Parathyroid adenoma (tissue), 2 donors: ENCODE measurements at regions not wholly inside any gene's neighbourhood (a gene's known extent, or its start where the extent isn't known, plus 50 kb on each side); places are given as distances from the start of the nearest gene placed in this dataset.

Experiments
- H2AFZ ChIP-seq: fragments of 300-600 bp; sonication (generic); one replicate; pipeline ENCODE4 v1.7.0; 2017; ENCODE audit warnings: antibody characterized with exemption, mild to moderate bottlenecking
- H3K27ac ChIP-seq: fragments of 300-600 bp; sonication (generic); one replicate; pipeline ENCODE4 v1.7.0; 2017
- H3K27me3 ChIP-seq: fragments of 300-600 bp; sonication (generic); one replicate; pipeline ENCODE4 v1.7.0; 2017; ENCODE audit warnings: low read length; ENCODE audit not compliant: control insufficient read depth, insufficient read depth
- H3K36me3 ChIP-seq: fragments of 300-600 bp; sonication (generic); one replicate; pipeline ENCODE4 v1.7.0; 2017; ENCODE audit warnings: low read length; ENCODE audit not compliant: control insufficient read depth, insufficient read depth
- H3K4me1 ChIP-seq: fragments of 300-600 bp; sonication (generic); one replicate; pipeline ENCODE4 v1.7.0; 2017; ENCODE audit warnings: control low read depth
- H3K4me2 ChIP-seq: fragments of 300-600 bp; sonication (generic); one replicate; pipeline ENCODE4 v1.7.0; 2017; ENCODE audit warnings: low read length
- H3K4me3 ChIP-seq: fragments of 300-600 bp; sonication (generic); one replicate; pipeline ENCODE4 v1.7.0; 2017; ENCODE audit warnings: low read depth, low read length
- H3K79me2 ChIP-seq: fragments of 300-600 bp; sonication (generic); one replicate; pipeline ENCODE4 v1.7.0; 2017; ENCODE audit warnings: control low read depth
- H3K9ac ChIP-seq: fragments of 300-600 bp; sonication (generic); one replicate; pipeline ENCODE4 v1.7.0; 2017; ENCODE audit warnings: mild to moderate bottlenecking
- H3K9me3 ChIP-seq: fragments of 300-600 bp; sonication (generic); one replicate; pipeline ENCODE4 v1.7.0; 2017; ENCODE audit warnings: low read length; ENCODE audit not compliant: control insufficient read depth
- CTCF ChIP-seq: fragments of 300-600 bp; sonication (generic); IDR thresholded peaks from one replicate; pipeline ENCODE4 v1.7.0; 2017; ENCODE audit warnings: antibody characterized with exemption, mild to moderate bottlenecking
- donor health status: primary hyperparathyroidism.

GRCh38 chr3:66796343-66796742 is 201.8 kb upstream of the KBTBD8 start:
- Histone ChIP-seq H3K4me1 (no peaks in the 10 kb centered on the region), H3K9me3 (no peaks in the 10 kb centered on the region), H3K36me3 (no peaks in the 10 kb centered on the region), H2AFZ (no peak overlapping the region), H3K4me3 (no peak overlapping the region), H3K27me3 (no peaks in the 10 kb centered on the region), H3K9ac (no peak overlapping the region), H3K4me2 (no peak overlapping the region), H3K27ac (no peak overlapping the region), H3K79me2 (no peaks in the 10 kb centered on the region)
- TF ChIP-seq CTCF, result no peak

- Histone ChIP-seq H3K4me1 (no peaks in the 10 kb centered on the region), H2AFZ (no peak overlapping the region), H3K36me3 (no peaks in the 10 kb centered on the region), H3K4me2 (no peak overlapping the region), H3K9ac (no peak overlapping the region), H3K27ac (no peak overlapping the region), H3K79me2 (no peaks in the 10 kb centered on the region), H3K27me3 (no peaks in the 10 kb centered on the region), H3K4me3 (no peak overlapping the region), H3K9me3 (no peaks in the 10 kb centered on the region)
- no peak for TF ChIP-seq CTCF
Measured at GRCh38 chr3:66797889-66798560, 200.1 kb upstream of the KBTBD8 start.

GRCh38 chr3:66800941-66801545 is 197.1 kb upstream of the KBTBD8 start:
- no peak overlapping the region for H3K4me3 ChIP-seq

GRCh38 chr3:66803206-66803605 is 194.9 kb upstream of the KBTBD8 start:
- Histone ChIP-seq H3K27me3 (no peaks in the 10 kb centered on the region), H3K4me3 (no peak overlapping the region), H2AFZ (no peak overlapping the region), H3K9ac (no peak overlapping the region), H3K27ac (no peak overlapping the region), H3K79me2 (no peaks in the 10 kb centered on the region), H3K36me3 (no peaks in the 10 kb centered on the region), H3K4me2 (no peak overlapping the region), H3K4me1 (no peaks in the 10 kb centered on the region), H3K9me3 (no peaks in the 10 kb centered on the region)
- TF ChIP-seq CTCF, result no peak

More at GRCh38 chr3:66800941-66801545, 197.1 kb upstream of the KBTBD8 start:
- Histone ChIP-seq H2AFZ (no peak overlapping the region), H3K27me3 (no peaks in the 10 kb centered on the region), H3K4me1 (no peaks in the 10 kb centered on the region), H3K27ac (no peak overlapping the region), H3K36me3 (no peaks in the 10 kb centered on the region), H3K9me3 (no peaks in the 10 kb centered on the region), H3K4me2 (no peak overlapping the region), H3K79me2 (no peaks in the 10 kb centered on the region), H3K9ac (no peak overlapping the region)
- no peak for TF ChIP-seq CTCF
